DOHH2 (cell line): ENCODE measurements at regions not wholly inside any gene's neighbourhood (a gene's known extent, or its start where the extent isn't known, plus 50 kb on each side); places are given as distances from the start of the nearest gene placed in this dataset.

Experiments
- EZH2phosphoT487 ChIP-seq: fragments of 200-600 bp; sonication (generic); IDR thresholded peaks from 2 replicates; pipeline ENCODE4 v1.6.1; 2017; ENCODE audit warnings: borderline replicate concordance, mild to moderate bottlenecking, antibody characterized with exemption, low read length, moderate library complexity, mixed read lengths
- TF ChIP-seq, protein P1 (sequence below): fragments of 200-600 bp; sonication (generic); IDR thresholded peaks from one replicate; pipeline ENCODE4 v1.5.1; 2014; ENCODE audit warnings: antibody characterized with exemption, mild to moderate bottlenecking, low read depth, low read length; ENCODE audit not compliant: poor library complexity, severe bottlenecking

- TF ChIP-seq, protein P1, sequence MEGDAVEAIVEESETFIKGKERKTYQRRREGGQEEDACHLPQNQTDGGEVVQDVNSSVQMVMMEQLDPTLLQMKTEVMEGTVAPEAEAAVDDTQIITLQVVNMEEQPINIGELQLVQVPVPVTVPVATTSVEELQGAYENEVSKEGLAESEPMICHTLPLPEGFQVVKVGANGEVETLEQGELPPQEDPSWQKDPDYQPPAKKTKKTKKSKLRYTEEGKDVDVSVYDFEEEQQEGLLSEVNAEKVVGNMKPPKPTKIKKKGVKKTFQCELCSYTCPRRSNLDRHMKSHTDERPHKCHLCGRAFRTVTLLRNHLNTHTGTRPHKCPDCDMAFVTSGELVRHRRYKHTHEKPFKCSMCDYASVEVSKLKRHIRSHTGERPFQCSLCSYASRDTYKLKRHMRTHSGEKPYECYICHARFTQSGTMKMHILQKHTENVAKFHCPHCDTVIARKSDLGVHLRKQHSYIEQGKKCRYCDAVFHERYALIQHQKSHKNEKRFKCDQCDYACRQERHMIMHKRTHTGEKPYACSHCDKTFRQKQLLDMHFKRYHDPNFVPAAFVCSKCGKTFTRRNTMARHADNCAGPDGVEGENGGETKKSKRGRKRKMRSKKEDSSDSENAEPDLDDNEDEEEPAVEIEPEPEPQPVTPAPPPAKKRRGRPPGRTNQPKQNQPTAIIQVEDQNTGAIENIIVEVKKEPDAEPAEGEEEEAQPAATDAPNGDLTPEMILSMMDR, result no peak
- no peak for TF ChIP-seq EZH2phosphoT487
Observed at GRCh38 chr3:18715208-18715607, 290.1 kb upstream of the SATB1 start.
